HL-60 (cell line): ENCODE measurements at regions not wholly inside any gene's neighbourhood (a gene's known extent, or its start where the extent isn't known, plus 50 kb on each side); places are given as distances from the start of the nearest gene placed in this dataset.

Experiments
- GABPA ChIP-seq: IDR thresholded peaks from 2 replicates; pipeline ENCODE4 v1.6.1; 2012; ENCODE audit warnings: low read depth
- TF ChIP-seq, protein P1 (sequence below): IDR thresholded peaks from one replicate; pipeline ENCODE4 v1.5.1; 2011; ENCODE audit warnings: low read length, control low read depth, inconsistent platforms; ENCODE audit not compliant: insufficient read depth

DNA sequence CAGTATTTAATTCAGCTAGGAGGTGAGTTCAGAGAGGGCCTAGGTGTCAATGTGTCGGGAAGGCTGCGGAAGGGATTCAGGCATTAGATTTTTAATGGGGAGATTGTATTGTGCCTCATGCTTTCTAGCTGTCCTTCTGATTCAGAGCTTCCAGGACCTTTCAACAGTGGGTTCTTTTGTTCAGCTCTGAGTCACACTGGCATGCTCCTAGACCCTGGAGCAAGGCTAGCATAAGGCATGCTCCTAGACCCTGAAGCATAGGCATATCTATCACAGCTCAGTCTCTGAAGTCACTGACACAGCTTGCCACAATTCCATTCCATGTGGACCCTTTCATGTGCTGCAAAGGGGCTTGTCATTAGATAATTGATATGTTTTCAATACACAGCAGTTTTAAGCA lies 396.9 kb downstream of the RAB38 start:
- TF ChIP-seq, protein P1, sequence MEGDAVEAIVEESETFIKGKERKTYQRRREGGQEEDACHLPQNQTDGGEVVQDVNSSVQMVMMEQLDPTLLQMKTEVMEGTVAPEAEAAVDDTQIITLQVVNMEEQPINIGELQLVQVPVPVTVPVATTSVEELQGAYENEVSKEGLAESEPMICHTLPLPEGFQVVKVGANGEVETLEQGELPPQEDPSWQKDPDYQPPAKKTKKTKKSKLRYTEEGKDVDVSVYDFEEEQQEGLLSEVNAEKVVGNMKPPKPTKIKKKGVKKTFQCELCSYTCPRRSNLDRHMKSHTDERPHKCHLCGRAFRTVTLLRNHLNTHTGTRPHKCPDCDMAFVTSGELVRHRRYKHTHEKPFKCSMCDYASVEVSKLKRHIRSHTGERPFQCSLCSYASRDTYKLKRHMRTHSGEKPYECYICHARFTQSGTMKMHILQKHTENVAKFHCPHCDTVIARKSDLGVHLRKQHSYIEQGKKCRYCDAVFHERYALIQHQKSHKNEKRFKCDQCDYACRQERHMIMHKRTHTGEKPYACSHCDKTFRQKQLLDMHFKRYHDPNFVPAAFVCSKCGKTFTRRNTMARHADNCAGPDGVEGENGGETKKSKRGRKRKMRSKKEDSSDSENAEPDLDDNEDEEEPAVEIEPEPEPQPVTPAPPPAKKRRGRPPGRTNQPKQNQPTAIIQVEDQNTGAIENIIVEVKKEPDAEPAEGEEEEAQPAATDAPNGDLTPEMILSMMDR, result no peak
- no peak for TF ChIP-seq GABPA
